Smooth muscle cell (in vitro differentiated cells): ENCODE measurements at regions not wholly inside any gene's neighbourhood (a gene's known extent, or its start where the extent isn't known, plus 50 kb on each side); places are given as distances from the start of the nearest gene placed in this dataset.

Experiments used
- DNase-seq: peaks from one replicate; lab custom pipeline; 2025; ENCODE audit not compliant: unreplicated experiment; lab: John Stamatoyannopoulos, UW
- H2AFZ ChIP-seq: fragments of 200-600 bp; sonication (generic); 2 replicates; pipeline ENCODE4 v1.6.0; 2016; ENCODE audit warnings: antibody characterized with exemption, low read depth, mild to moderate bottlenecking
- H3F3A ChIP-seq: fragments of 200-600 bp; sonication (generic); 2 replicates; pipeline ENCODE4 v1.6.0; 2017; ENCODE audit warnings: antibody characterized with exemption, low read depth
- H3K27ac ChIP-seq: fragments of 200-600 bp; sonication (generic); 2 replicates; pipeline ENCODE4 v1.5.1; 2016; ENCODE audit warnings: low read depth, mild to moderate bottlenecking
- H3K27me3 ChIP-seq: fragments of 200-600 bp; sonication (generic); 2 replicates; pipeline ENCODE4 v1.6.1; 2016; ENCODE audit warnings: low read depth, mild to moderate bottlenecking
- H3K36me3 ChIP-seq: fragments of 200-600 bp; sonication (generic); 2 replicates; pipeline ENCODE4 v1.5.1; 2016; ENCODE audit warnings: low read depth
- H3K4me1 ChIP-seq: fragments of 200-600 bp; sonication (generic); 2 replicates; pipeline ENCODE4 v1.5.1; 2016; ENCODE audit warnings: low read depth
- H3K4me2 ChIP-seq: fragments of 200-600 bp; sonication (generic); 2 replicates; pipeline ENCODE4 v1.6.0; 2016; ENCODE audit warnings: mild to moderate bottlenecking
- H3K4me3 ChIP-seq: fragments of 200-600 bp; sonication (generic); 2 replicates; pipeline ENCODE4 v1.5.1; 2016; ENCODE audit warnings: mild to moderate bottlenecking
- H3K79me2 ChIP-seq: fragments of 200-600 bp; sonication (generic); 2 replicates; pipeline ENCODE4 v1.6.0; 2016; ENCODE audit warnings: low read depth, mild to moderate bottlenecking
- H3K9ac ChIP-seq: fragments of 200-600 bp; sonication (generic); 2 replicates; pipeline ENCODE4 v1.6.0; 2016; ENCODE audit warnings: low read depth
- H3K9me3 ChIP-seq: fragments of 200-600 bp; sonication (generic); replicated peaks from 2 replicates; pipeline ENCODE4 v1.5.1; 2016; ENCODE audit warnings: low read depth
- H4K20me1 ChIP-seq: fragments of 200-600 bp; sonication (generic); 2 replicates; pipeline ENCODE4 v1.6.0; 2016; ENCODE audit warnings: low read depth
- CTCF ChIP-seq: fragments of 200-600 bp; sonication (generic); IDR thresholded peaks from 2 replicates; pipeline ENCODE4 v1.5.1; 2017; ENCODE audit warnings: borderline replicate concordance, mild to moderate bottlenecking, antibody characterized with exemption; ENCODE audit not compliant: insufficient read depth, poor library complexity, severe bottlenecking
- WGBS: methylation state at CpG from one replicate; pipeline ENCODE4 v1.1.7; 2016; ENCODE audit warnings: low lambda C conversion rate; 5-methylcytosine and 5-hydroxymethylcytosine counted together

GRCh38 chr4:151472711-151473110 is 63.7 kb downstream of the FHIP1A start:
- no peak overlapping the region for H3K9ac ChIP-seq
- no peaks in the 10 kb centered on the region for H3F3A ChIP-seq
- no peak overlapping the region for H3K27ac ChIP-seq
- no peaks in the 10 kb centered on the region for H3K4me1 ChIP-seq
- H4K20me1 ChIP-seq: no peaks in the 10 kb centered on the region
- no peaks in the 10 kb centered on the region for H3K36me3 ChIP-seq
- no peaks in the 10 kb centered on the region for H3K9me3 ChIP-seq
- H3K79me2 ChIP-seq: no peaks in the 10 kb centered on the region
- no peak overlapping the region for H3K4me3 ChIP-seq
- no peaks in the 10 kb centered on the region for H3K27me3 ChIP-seq
- DNase-seq: no peak
- TF ChIP-seq CTCF: no peak
- 57% methylated on average over 1 of the region's 1 CpG for WGBS
- H3K4me2 ChIP-seq: no peak overlapping the region
- no peak overlapping the region for H2AFZ ChIP-seq

- Histone ChIP-seq H3K9me3 (no peaks in the 10 kb centered on the region), H3K9ac (no peak overlapping the region), H3F3A (no peaks in the 10 kb centered on the region), H3K36me3 (no peaks in the 10 kb centered on the region), H2AFZ (no peak overlapping the region), H3K4me2 (no peak overlapping the region), H3K27ac (no peak overlapping the region), H3K4me1 (no peaks in the 10 kb centered on the region), H3K4me3 (no peak overlapping the region), H4K20me1 (no peaks in the 10 kb centered on the region), H3K27me3 (no peaks in the 10 kb centered on the region), H3K79me2 (no peaks in the 10 kb centered on the region)
- no peak for TF ChIP-seq CTCF
- no peak for DNase-seq
These were observed 64.6 kb downstream of the FHIP1A start for GRCh38 chr4:151473521-151474097.

GRCh38 chr4:151475035-151475714 is 66.2 kb downstream of the FHIP1A start:
- no peaks in the 10 kb centered on the region for H3K4me1 ChIP-seq
- H3K36me3 ChIP-seq: no peaks in the 10 kb centered on the region
- H3F3A ChIP-seq: no peaks in the 10 kb centered on the region
- 88% methylated on average over 4 of the region's 4 CpGs for WGBS
- no peak overlapping the region for H3K4me3 ChIP-seq
- H3K27ac ChIP-seq: no peak overlapping the region
- H3K9me3 ChIP-seq: no peaks in the 10 kb centered on the region
- H3K27me3 ChIP-seq: no peaks in the 10 kb centered on the region
- no peaks in the 10 kb centered on the region for H4K20me1 ChIP-seq
- DNase-seq: no peak
- no peak overlapping the region for H3K4me2 ChIP-seq
- H3K9ac ChIP-seq: no peak overlapping the region
- H2AFZ ChIP-seq: no peak overlapping the region
- H3K79me2 ChIP-seq: no peaks in the 10 kb centered on the region
- no peak for TF ChIP-seq CTCF

GRCh38 chr4:151481813-151482212 is 72.8 kb downstream of the FHIP1A start:
- H3K4me2 ChIP-seq: no peak overlapping the region
- no peaks in the 10 kb centered on the region for H3K9me3 ChIP-seq
- H2AFZ ChIP-seq: no peak overlapping the region
- DNase-seq: no peak
- H3K36me3 ChIP-seq: no peaks in the 10 kb centered on the region
- 94% methylated on average over 4 of the region's 4 CpGs for WGBS
- H3K27ac ChIP-seq: no peak overlapping the region
- no peaks in the 10 kb centered on the region for H4K20me1 ChIP-seq
- H3K79me2 ChIP-seq: no peaks in the 10 kb centered on the region
- no peak overlapping the region for H3K9ac ChIP-seq
- H3F3A ChIP-seq: no peaks in the 10 kb centered on the region
- peaks cover 9% of the 10 kb centered on the region for H3K4me1 ChIP-seq
- no peaks in the 10 kb centered on the region for H3K27me3 ChIP-seq
- no peak overlapping the region for H3K4me3 ChIP-seq
- TF ChIP-seq CTCF: no peak
